Heart left ventricle (tissue), 16 donors: ENCODE measurements at regions not wholly inside any gene's neighbourhood (a gene's known extent, or its start where the extent isn't known, plus 50 kb on each side); places are given as distances from the start of the nearest gene placed in this dataset.

ENCODE experiments used
- ATAC-seq, 4 donors: fragments of 200-7000 bp; cut with Tn5 transposase; one replicate each; pipeline ENCODE4 v1.9.1; 2020 to 2022; ENCODE audit warnings: moderate library complexity in 4 of 4, mild to moderate bottlenecking in 3 of 4, moderate number of reproducible peaks in 1 of 4
- DNase-seq, 5 donors: peaks; one replicate each; pipeline ENCODE4 v3.0.0-alpha.2; 2020
- H3K27ac ChIP-seq, 12 donors: fragments of 200-600 bp; sonication (generic) in 4 of 12; one replicate each; pipeline versions ENCODE4 v1.5.0 to v1.8.0; 2016 to 2022; ENCODE audit warnings: mild to moderate bottlenecking in 2 of 12
- H3K27me3 ChIP-seq, 9 donors: fragments of 200-600 bp; sonication (generic) in 2 of 9; one replicate each; pipeline versions ENCODE4 v1.5.1 to v1.8.0; 2016 to 2022; ENCODE audit warnings: mild to moderate bottlenecking in 3 of 9
- H3K36me3 ChIP-seq, 9 donors: fragments of 200-600 bp; sonication (generic) in 2 of 9; one replicate each; pipeline versions ENCODE4 v1.5.0 to v1.8.0; 2018 to 2022; ENCODE audit warnings: mild to moderate bottlenecking in 2 of 9
- H3K4me1 ChIP-seq, 12 donors: fragments of 200-600 bp; sonication (generic) in 4 of 12; one replicate each; pipeline versions ENCODE4 v1.5.0 to v1.8.0; 2016 to 2022; ENCODE audit warnings: mild to moderate bottlenecking in 3 of 12
- H3K4me3 ChIP-seq, 12 donors: fragments of 200-600 bp; sonication (generic) in 4 of 12; one replicate each; pipeline versions ENCODE4 v1.5.0 to v1.8.0; 2017 to 2022; ENCODE audit warnings: mild to moderate bottlenecking in 9 of 12, moderate library complexity in 4 of 12
- H3K9me3 ChIP-seq, 12 donors: fragments of 200-600 bp; sonication (generic) in 4 of 12; one replicate each; pipeline versions ENCODE4 v1.5.0 to v1.8.0; 2016 to 2022; ENCODE audit warnings: mild to moderate bottlenecking in 1 of 12
- POLR2A ChIP-seq, 2 donors: fragments of 450-650 bp; IDR thresholded peaks; one replicate each; pipeline ENCODE4 v1.6.1; 2017; ENCODE audit warnings: antibody characterized with exemption in 2 of 2, mild to moderate bottlenecking in 2 of 2, moderate library complexity in 2 of 2
- WGBS, 4 donors: extraction: QIAGEN DNeasy Blood & Tissue Kit in 2 of 4; methylation state at CpG; one replicate each; pipeline versions ENCODE4 v1.1.5 to v1.1.7; 2013 to 2018; 5-methylcytosine and 5-hydroxymethylcytosine counted together
- intact Hi-C, 10 donors: fragments of 100-400 bp; cut with DNase I; formaldehyde crosslinking; loops; one replicate each; pipeline versions ENCODE4 v1.11.1 to v1.14.2; 2022
- TF ChIP-seq, protein P1 (sequence below), 12 donors: fragments of 200-600 bp; sonication (generic) in 4 of 12; IDR thresholded peaks; one replicate each; pipeline versions ENCODE4 v1.5.0 to v1.8.0; 2018 to 2022; ENCODE audit warnings: antibody characterized with exemption in 12 of 12, mild to moderate bottlenecking in 5 of 12
- donor health status: ischemic (EF 13 %, LVEDD 7.1; RV severe dilation, severe dysfunction).
- donor health status: healthy with polysubstance abuse.
- donor health status: DM: no; HTN: yes; CAD: no.
- donor health status: DM: no; HTN: no; CAD: no.
- donor health status: ischemic (EF 25% LVEDD 6.9; RV normal size, moderate dysfunction).
- donor health status: ischemic (EF 25% LVEDD 5.7; RV mildly dilated, moderate dysfunction).
- donor health status: healthy.
- donor health status: DM: yes; HTN: yes; CAD: no.
- donor health status: ischemic (EF 35%, LVEDD 5.7; RV mildly dilated, moderate dysfunction).
- donor health status: nonischemic (EF 11% LVEDD 7.7; RV severe dilation, severe dysfunction).
- donor health status: DM: yes; HTN: yes; CAD: no.
- donor health status: PGD.
- donor health status: ischemic (EF 29% LVEDD 5.4; RV normal size, mild dysfunction).
- donor health status: nonischemic (EF 23%, LVEDD 6.1; RV moderate dilation, normal function).

DNA sequence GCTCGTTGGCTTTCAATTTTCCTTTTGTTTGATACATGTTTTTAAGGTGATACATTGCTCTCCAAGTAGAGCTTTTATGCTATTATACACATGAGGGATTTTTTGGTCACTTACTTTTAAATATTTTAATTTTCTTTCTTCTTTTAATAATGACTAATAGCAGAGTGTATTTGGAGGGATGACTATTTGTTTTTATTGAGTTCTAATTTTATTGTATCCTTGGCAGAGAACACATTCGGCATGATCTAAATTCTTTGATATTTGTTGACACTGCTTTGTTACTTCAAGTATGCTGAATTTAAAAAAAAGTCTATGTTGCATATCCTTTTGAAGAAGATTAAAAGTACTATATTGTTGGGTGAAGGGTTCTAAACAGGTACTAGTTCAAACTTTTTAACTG, 149.9 kb upstream of the PDZRN3 start:
- Histone ChIP-seq H3K27ac (no peak overlapping the region), H3K4me3 (no peak overlapping the region), H3K27me3 (no peaks in the 10 kb centered on the region), H3K9me3 (peaks cover 0 to 6% (median 0%) of the 10 kb centered on the region in 12 donors), H3K4me1 (peaks cover 0 to 27% (median 2%) of the 10 kb centered on the region in 12 donors), H3K36me3 (no peaks in the 10 kb centered on the region)
- WGBS, 4 donors = 53 to 76% (median 55%) methylated on average over 2 of the region's 2 CpGs
- TF ChIP-seq, protein P1, sequence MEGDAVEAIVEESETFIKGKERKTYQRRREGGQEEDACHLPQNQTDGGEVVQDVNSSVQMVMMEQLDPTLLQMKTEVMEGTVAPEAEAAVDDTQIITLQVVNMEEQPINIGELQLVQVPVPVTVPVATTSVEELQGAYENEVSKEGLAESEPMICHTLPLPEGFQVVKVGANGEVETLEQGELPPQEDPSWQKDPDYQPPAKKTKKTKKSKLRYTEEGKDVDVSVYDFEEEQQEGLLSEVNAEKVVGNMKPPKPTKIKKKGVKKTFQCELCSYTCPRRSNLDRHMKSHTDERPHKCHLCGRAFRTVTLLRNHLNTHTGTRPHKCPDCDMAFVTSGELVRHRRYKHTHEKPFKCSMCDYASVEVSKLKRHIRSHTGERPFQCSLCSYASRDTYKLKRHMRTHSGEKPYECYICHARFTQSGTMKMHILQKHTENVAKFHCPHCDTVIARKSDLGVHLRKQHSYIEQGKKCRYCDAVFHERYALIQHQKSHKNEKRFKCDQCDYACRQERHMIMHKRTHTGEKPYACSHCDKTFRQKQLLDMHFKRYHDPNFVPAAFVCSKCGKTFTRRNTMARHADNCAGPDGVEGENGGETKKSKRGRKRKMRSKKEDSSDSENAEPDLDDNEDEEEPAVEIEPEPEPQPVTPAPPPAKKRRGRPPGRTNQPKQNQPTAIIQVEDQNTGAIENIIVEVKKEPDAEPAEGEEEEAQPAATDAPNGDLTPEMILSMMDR (IDR thresholded peaks at IDR 0.05) = no peak
- TF ChIP-seq POLR2A (IDR thresholded peaks at IDR 0.05) = no peak
- intact Hi-C loops = loop anchor here in 1 of 10 donors (10.0 kb wide), 1 partner anchor 270 kb away; no protein-coding TSS in a partner anchor
- ATAC-seq (no peak), DNase-seq (no peak)

DNA sequence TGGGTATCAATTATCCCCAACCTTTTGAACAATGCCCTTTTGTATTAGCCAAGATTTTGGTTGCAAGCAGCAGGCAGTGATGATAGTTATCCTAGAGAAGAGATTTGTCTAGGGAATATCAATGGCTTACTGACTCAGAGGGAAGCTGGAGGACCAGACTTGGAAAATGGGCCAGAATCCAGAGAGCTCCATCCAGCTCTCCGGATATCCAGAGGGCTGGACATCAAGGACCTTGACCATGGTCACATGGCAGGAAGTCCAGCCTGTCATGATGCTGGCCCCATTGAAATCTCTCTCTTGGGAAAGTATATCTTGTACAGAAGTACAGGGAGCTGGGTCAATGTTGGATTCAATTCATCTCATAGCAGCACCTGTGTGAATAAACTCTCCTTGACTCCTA, 148.5 kb upstream of the PDZRN3 start:
- intact Hi-C loops = loop anchor here in 1 of 10 donors (10.0 kb wide), 1 partner anchor 268 kb away; no protein-coding TSS in a partner anchor
- peak in 3 of 5 donors; percentile 33 to 42 (median 38) for DNase-seq
- no peaks in the 10 kb centered on the region for H3K36me3 ChIP-seq
- H3K4me1 ChIP-seq = peaks cover 0 to 36% (median 4%) of the 10 kb centered on the region in 12 donors
- H3K4me3 ChIP-seq = no peak overlapping the region
- TF ChIP-seq POLR2A (IDR thresholded peaks at IDR 0.05) = no peak
- TF ChIP-seq, protein P1 (IDR thresholded peaks at IDR 0.05) = no peak
- H3K27ac ChIP-seq = peak overlapping the region in 2 of 12 donors; percentile 9 to 33
- ATAC-seq = peak in 3 of 4 donors; percentile 60 to 75 (median 67)
- WGBS, 4 donors = 25 to 56% (median 35%) methylated on average over 1 of the region's 1 CpG
- H3K9me3 ChIP-seq = peaks cover 0 to 6% (median 0%) of the 10 kb centered on the region in 12 donors
- no peaks in the 10 kb centered on the region for H3K27me3 ChIP-seq

DNA sequence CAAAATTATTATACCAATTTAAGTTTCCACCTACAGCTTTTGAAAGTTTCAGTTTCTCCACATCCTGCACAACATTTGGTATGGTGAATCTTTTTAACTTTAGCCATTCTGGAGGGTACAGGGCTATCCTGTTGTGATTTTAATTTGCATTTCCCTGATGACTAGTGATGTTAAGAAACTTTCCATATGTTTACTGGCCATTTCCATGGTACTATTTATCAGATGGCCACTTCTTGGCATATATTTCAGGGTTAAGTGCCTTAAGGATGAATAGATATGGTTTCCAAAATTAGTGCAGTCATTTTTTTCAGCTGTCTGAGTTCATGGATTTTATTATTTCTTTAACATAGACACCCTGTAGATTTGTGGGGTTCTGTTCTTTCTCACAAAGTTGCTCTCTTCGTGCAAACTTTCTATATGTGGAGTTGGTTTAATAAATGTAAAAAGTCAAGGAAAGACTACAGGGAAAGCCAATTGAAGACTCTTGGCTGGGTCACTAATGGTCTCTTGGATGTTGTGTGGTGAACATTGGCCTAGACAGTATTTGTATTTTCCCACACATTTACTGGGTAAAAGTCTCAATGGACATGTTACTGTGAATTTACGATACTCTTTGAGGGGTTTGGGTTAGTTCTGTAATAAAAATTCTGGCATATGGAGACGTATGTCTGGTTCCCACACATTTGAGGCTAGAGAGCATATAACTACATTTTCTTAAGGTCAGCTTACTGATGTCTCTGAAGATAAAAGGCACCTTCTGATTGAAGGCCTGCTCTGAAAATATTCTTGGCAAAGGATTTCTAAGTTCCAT, 147.5 kb upstream of the PDZRN3 start:
- intact Hi-C loops = loop anchor here in 1 of 10 donors (10.0 kb wide), 1 partner anchor 267 kb away; no protein-coding TSS in a partner anchor
- H3K27me3 ChIP-seq = no peaks in the 10 kb centered on the region
- H3K4me3 ChIP-seq = no peak overlapping the region
- peak overlapping the region in 2 of 12 donors; percentile 15 to 33 for H3K27ac ChIP-seq
- DNase-seq (no peak), ATAC-seq (no peak)
- no peaks in the 10 kb centered on the region for H3K36me3 ChIP-seq
- peaks cover 0 to 6% (median 0%) of the 10 kb centered on the region in 12 donors for H3K9me3 ChIP-seq
- H3K4me1 ChIP-seq = peaks cover 0 to 46% (median 6%) of the 10 kb centered on the region in 12 donors
- 69 to 84% (median 75%) methylated on average over 3 of the region's 3 CpGs for WGBS, 4 donors
- no peak for TF ChIP-seq POLR2A (IDR thresholded peaks at IDR 0.05)
- TF ChIP-seq, protein P1 (IDR thresholded peaks at IDR 0.05) = no peak
